ENCODE measurements at regions not wholly inside any gene's neighbourhood (a gene's known extent, or its start where the extent isn't known, plus 50 kb on each side); places are given as distances from the start of the nearest gene placed in this dataset.
"Not testable (repeated sequence)": the region's sequence is repeated elsewhere in the genome, so short reads cannot be mapped to it uniquely, and the experiment has no call there.

GRCh38 chr2:111262627-111263379 is 142.1 kb downstream of the BCL2L11 start:
- not testable (repeated sequence) for H3K4me3 Mint-ChIP-seq; H3K27me3 Mint-ChIP-seq (ENCODE audit: low read depth in 3 of 3); H3K36me3 Mint-ChIP-seq

GRCh38 chr2:111263380-111264017 is 142.8 kb downstream of the BCL2L11 start:
- not testable (repeated sequence) for H3K9me3 Mint-ChIP-seq; H3K27ac Mint-ChIP-seq; H3K36me3 Mint-ChIP-seq; H3K27me3 Mint-ChIP-seq (ENCODE audit: low read depth in 3 of 3); H3K4me1 Mint-ChIP-seq; H3K4me3 Mint-ChIP-seq; DNase-seq

More at GRCh38 chr2:111262627-111263379, 142.1 kb downstream of the BCL2L11 start:
- DNase-seq, H3K4me1 Mint-ChIP-seq, H3K9me3 Mint-ChIP-seq, H3K27ac Mint-ChIP-seq: not testable (repeated sequence)

- H3K36me3 Mint-ChIP-seq; H3K4me1 Mint-ChIP-seq; H3K9me3 Mint-ChIP-seq; DNase-seq; H3K4me3 Mint-ChIP-seq; H3K27me3 Mint-ChIP-seq (ENCODE audit: low read depth in 3 of 3); H3K27ac Mint-ChIP-seq: not testable (repeated sequence)
Observed at GRCh38 chr2:111264956-111265355, 144.2 kb downstream of the BCL2L11 start.

- H3K27ac Mint-ChIP-seq; H3K36me3 Mint-ChIP-seq; H3K27me3 Mint-ChIP-seq (ENCODE audit: low read depth in 3 of 3); H3K9me3 Mint-ChIP-seq; DNase-seq; H3K4me1 Mint-ChIP-seq; H3K4me3 Mint-ChIP-seq: not testable (repeated sequence)
Observed at GRCh38 chr2:111266556-111266955, 145.8 kb downstream of the BCL2L11 start.

GRCh38 chr2:111267038-111267437 is 146.3 kb downstream of the BCL2L11 start:
- DNase-seq; H3K27me3 Mint-ChIP-seq (ENCODE audit: low read depth in 3 of 3); H3K27ac Mint-ChIP-seq; H3K36me3 Mint-ChIP-seq; H3K9me3 Mint-ChIP-seq; H3K4me1 Mint-ChIP-seq; H3K4me3 Mint-ChIP-seq: not testable (repeated sequence)

- not testable (repeated sequence) for H3K9me3 Mint-ChIP-seq; DNase-seq; H3K4me3 Mint-ChIP-seq; H3K27ac Mint-ChIP-seq; H3K4me1 Mint-ChIP-seq; H3K27me3 Mint-ChIP-seq (ENCODE audit: low read depth in 3 of 3); H3K36me3 Mint-ChIP-seq
Observed at GRCh38 chr2:111269761-111270323, 149.1 kb downstream of the BCL2L11 start.

- not testable (repeated sequence) for H3K4me3 Mint-ChIP-seq; H3K4me1 Mint-ChIP-seq; H3K36me3 Mint-ChIP-seq; H3K9me3 Mint-ChIP-seq; DNase-seq; H3K27ac Mint-ChIP-seq; H3K27me3 Mint-ChIP-seq (ENCODE audit: low read depth in 3 of 3)
Observed at GRCh38 chr2:111270569-111270968, 149.9 kb downstream of the BCL2L11 start.

- H3K4me1 Mint-ChIP-seq; H3K36me3 Mint-ChIP-seq; H3K27me3 Mint-ChIP-seq (ENCODE audit: low read depth in 3 of 3); DNase-seq; H3K9me3 Mint-ChIP-seq; H3K4me3 Mint-ChIP-seq; H3K27ac Mint-ChIP-seq: not testable (repeated sequence)
Observed at GRCh38 chr2:111271647-111272304, 151.1 kb downstream of the BCL2L11 start.

GRCh38 chr2:111273007-111273406 is 152.3 kb downstream of the BCL2L11 start:
- not testable (repeated sequence) for H3K36me3 Mint-ChIP-seq; H3K27ac Mint-ChIP-seq; H3K4me1 Mint-ChIP-seq; H3K9me3 Mint-ChIP-seq; H3K4me3 Mint-ChIP-seq; H3K27me3 Mint-ChIP-seq (ENCODE audit: low read depth in 3 of 3); DNase-seq

- not testable (repeated sequence) for H3K4me1 Mint-ChIP-seq; H3K9me3 Mint-ChIP-seq; H3K36me3 Mint-ChIP-seq; H3K27ac Mint-ChIP-seq; H3K27me3 Mint-ChIP-seq (ENCODE audit: low read depth in 3 of 3); DNase-seq; H3K4me3 Mint-ChIP-seq
Observed at GRCh38 chr2:111275047-111275853, 154.5 kb downstream of the BCL2L11 start.

- not testable (repeated sequence) for H3K36me3 Mint-ChIP-seq; H3K4me3 Mint-ChIP-seq; DNase-seq; H3K4me1 Mint-ChIP-seq; H3K27me3 Mint-ChIP-seq (ENCODE audit: low read depth in 3 of 3); H3K9me3 Mint-ChIP-seq; H3K27ac Mint-ChIP-seq
Observed at GRCh38 chr2:111275854-111276171, 155.1 kb downstream of the BCL2L11 start.

GRCh38 chr2:111278133-111278532 is 157.4 kb downstream of the BCL2L11 start:
- DNase-seq; H3K4me1 Mint-ChIP-seq; H3K27ac Mint-ChIP-seq; H3K4me3 Mint-ChIP-seq; H3K27me3 Mint-ChIP-seq (ENCODE audit: low read depth in 3 of 3); H3K36me3 Mint-ChIP-seq; H3K9me3 Mint-ChIP-seq: not testable (repeated sequence)

GRCh38 chr2:111280709-111281286 is 160.1 kb downstream of the BCL2L11 start:
- not testable (repeated sequence) for H3K27ac Mint-ChIP-seq; DNase-seq; H3K4me3 Mint-ChIP-seq; H3K27me3 Mint-ChIP-seq (ENCODE audit: low read depth in 3 of 3); H3K36me3 Mint-ChIP-seq; H3K9me3 Mint-ChIP-seq; H3K4me1 Mint-ChIP-seq

GRCh38 chr2:111282162-111282561 is 161.4 kb downstream of the BCL2L11 start:
- not testable (repeated sequence) for H3K4me3 Mint-ChIP-seq; H3K36me3 Mint-ChIP-seq; H3K27me3 Mint-ChIP-seq (ENCODE audit: low read depth in 3 of 3); H3K27ac Mint-ChIP-seq; H3K4me1 Mint-ChIP-seq; DNase-seq; H3K9me3 Mint-ChIP-seq

Data from immature natural killer cell (primary cell).